ENCODE measurements at regions not wholly inside any gene's neighbourhood (a gene's known extent, or its start where the extent isn't known, plus 50 kb on each side); places are given as distances from the start of the nearest gene placed in this dataset.
A peak's percentile ranks its signal among the peaks of the same experiment; 100 is the strongest.

GRCh38 chr12:77160931-77161330, 95.6 kb upstream of the E2F7 start:
- no peak for TF ChIP-seq EZH2 (IDR thresholded peaks at IDR 0.05; ENCODE audit: borderline replicate concordance, low read depth, low read length, severe bottlenecking)
- no peak for TF ChIP-seq CTCF (IDR thresholded peaks at IDR 0.05; ENCODE audit: borderline replicate concordance, extremely low read depth, low read length, poor library complexity, severe bottlenecking)
- Histone ChIP-seq H2AFZ (ENCODE audit: low read depth, low read length) (no peak overlapping the region), H3K36me3 (ENCODE audit: insufficient read depth, low read length) (no peaks in the 10 kb centered on the region), H3K4me2 (ENCODE audit: insufficient read depth, low read length) (no peak overlapping the region), H3K79me2 (ENCODE audit: insufficient read depth, low read length) (no peaks in the 10 kb centered on the region), H3K27ac (ENCODE audit: low read length) (no peak overlapping the region), H3K9me3 (ENCODE audit: insufficient read depth, low read length, severe bottlenecking) (no peaks in the 10 kb centered on the region), H4K20me1 (ENCODE audit: insufficient read depth, low read length) (no peaks in the 10 kb centered on the region), H3K9ac (ENCODE audit: low read depth, low read length) (no peak overlapping the region), H3K4me3 (ENCODE audit: low read depth in 1 of 2, low read length in 2 of 2) (no peak overlapping the region), H3K27me3 (ENCODE audit: insufficient read depth, low read length, poor library complexity) (no peaks in the 10 kb centered on the region), H3K4me1 (ENCODE audit: insufficient read depth, low read length) (no peaks in the 10 kb centered on the region)
- no peak for ATAC-seq (ENCODE audit: insufficient read depth, low read depth)
- DNase-seq: no peak

- DNase-seq (no peak), ATAC-seq (ENCODE audit: insufficient read depth, low read depth) (no peak)
- Histone ChIP-seq H3K36me3 (ENCODE audit: insufficient read depth, low read length) (no peaks in the 10 kb centered on the region), H2AFZ (ENCODE audit: low read depth, low read length) (no peak overlapping the region), H3K79me2 (ENCODE audit: insufficient read depth, low read length) (no peaks in the 10 kb centered on the region), H3K27ac (ENCODE audit: low read length) (no peak overlapping the region), H3K4me2 (ENCODE audit: insufficient read depth, low read length) (no peak overlapping the region), H3K9ac (ENCODE audit: low read depth, low read length) (no peak overlapping the region), H3K4me3 (ENCODE audit: low read depth in 1 of 2, low read length in 2 of 2) (no peak overlapping the region), H3K4me1 (ENCODE audit: insufficient read depth, low read length) (no peaks in the 10 kb centered on the region), H3K27me3 (ENCODE audit: insufficient read depth, low read length, poor library complexity) (peaks cover 2% of the 10 kb centered on the region), H3K9me3 (ENCODE audit: insufficient read depth, low read length, severe bottlenecking) (no peaks in the 10 kb centered on the region), H4K20me1 (ENCODE audit: insufficient read depth, low read length) (no peaks in the 10 kb centered on the region)
- TF ChIP-seq EZH2 (IDR thresholded peaks at IDR 0.05; ENCODE audit: borderline replicate concordance, low read depth, low read length, severe bottlenecking) (no peak), CTCF (IDR thresholded peaks at IDR 0.05; ENCODE audit: borderline replicate concordance, extremely low read depth, low read length, poor library complexity, severe bottlenecking) (no peak)
Measured at GRCh38 chr12:77153706-77154105, 88.3 kb upstream of the E2F7 start.

GRCh38 chr12:77152623-77153193, 87.3 kb upstream of the E2F7 start:
- ATAC-seq (ENCODE audit: insufficient read depth, low read depth) (no peak), DNase-seq (no peak)
- Histone ChIP-seq H4K20me1 (ENCODE audit: insufficient read depth, low read length) (no peaks in the 10 kb centered on the region), H3K27me3 (ENCODE audit: insufficient read depth, low read length, poor library complexity) (peaks cover 2% of the 10 kb centered on the region), H3K79me2 (ENCODE audit: insufficient read depth, low read length) (no peaks in the 10 kb centered on the region), H3K9ac (ENCODE audit: low read depth, low read length) (no peak overlapping the region), H2AFZ (ENCODE audit: low read depth, low read length) (no peak overlapping the region), H3K4me2 (ENCODE audit: insufficient read depth, low read length) (no peak overlapping the region), H3K36me3 (ENCODE audit: insufficient read depth, low read length) (no peaks in the 10 kb centered on the region), H3K4me3 (ENCODE audit: low read depth in 1 of 2, low read length in 2 of 2) (no peak overlapping the region), H3K27ac (ENCODE audit: low read length) (no peak overlapping the region), H3K9me3 (ENCODE audit: insufficient read depth, low read length, severe bottlenecking) (no peaks in the 10 kb centered on the region), H3K4me1 (ENCODE audit: insufficient read depth, low read length) (no peaks in the 10 kb centered on the region)
- TF ChIP-seq EZH2 (IDR thresholded peaks at IDR 0.05; ENCODE audit: borderline replicate concordance, low read depth, low read length, severe bottlenecking): no peak
- peak; percentile 39 for TF ChIP-seq CTCF (IDR thresholded peaks at IDR 0.05; ENCODE audit: borderline replicate concordance, extremely low read depth, low read length, poor library complexity, severe bottlenecking)

GRCh38 chr12:77151030-77151429, 85.7 kb upstream of the E2F7 start:
- Histone ChIP-seq H4K20me1 (ENCODE audit: insufficient read depth, low read length) (no peaks in the 10 kb centered on the region), H3K9ac (ENCODE audit: low read depth, low read length) (no peak overlapping the region), H2AFZ (ENCODE audit: low read depth, low read length) (no peak overlapping the region), H3K36me3 (ENCODE audit: insufficient read depth, low read length) (no peaks in the 10 kb centered on the region), H3K79me2 (ENCODE audit: insufficient read depth, low read length) (no peaks in the 10 kb centered on the region), H3K4me2 (ENCODE audit: insufficient read depth, low read length) (no peak overlapping the region), H3K27ac (ENCODE audit: low read length) (no peak overlapping the region), H3K4me1 (ENCODE audit: insufficient read depth, low read length) (no peaks in the 10 kb centered on the region), H3K9me3 (ENCODE audit: insufficient read depth, low read length, severe bottlenecking) (no peaks in the 10 kb centered on the region), H3K4me3 (ENCODE audit: low read depth in 1 of 2, low read length in 2 of 2) (no peak overlapping the region), H3K27me3 (ENCODE audit: insufficient read depth, low read length, poor library complexity) (peaks cover 2% of the 10 kb centered on the region)
- TF ChIP-seq EZH2 (IDR thresholded peaks at IDR 0.05; ENCODE audit: borderline replicate concordance, low read depth, low read length, severe bottlenecking) (no peak), CTCF (IDR thresholded peaks at IDR 0.05; ENCODE audit: borderline replicate concordance, extremely low read depth, low read length, poor library complexity, severe bottlenecking) (no peak)
- ATAC-seq (ENCODE audit: insufficient read depth, low read depth) (no peak), DNase-seq (no peak)
